ENCODE measurements at regions not wholly inside any gene's neighbourhood (a gene's known extent, or its start where the extent isn't known, plus 50 kb on each side); places are given as distances from the start of the nearest gene placed in this dataset.
"Not testable (repeated sequence)": the region's sequence is repeated elsewhere in the genome, so short reads cannot be mapped to it uniquely, and the experiment has no call there.

- no peak overlapping the region for H3K9ac ChIP-seq
- H3K27me3 ChIP-seq (replicated peaks; ENCODE audit: insufficient read depth), result no peaks in the 10 kb centered on the region
- in situ Hi-C loops (cut with MboI), result no loop called here
- no peak overlapping the region for H2AFZ ChIP-seq
- no peaks in the 10 kb centered on the region for H3K79me2 ChIP-seq (ENCODE audit: insufficient read depth)
- peaks cover 19% of the 10 kb centered on the region for H3K4me1 ChIP-seq (ENCODE audit: insufficient read depth)
- H3K4me2 ChIP-seq (ENCODE audit: unreplicated experiment), result no peak overlapping the region
- H3K27ac ChIP-seq, result no peak overlapping the region
- no peaks in the 10 kb centered on the region for H3K9me2 ChIP-seq (ENCODE audit: insufficient read depth)
- TF ChIP-seq EZH2phosphoT487 (IDR thresholded peaks at IDR 0.05; ENCODE audit: insufficient read depth, low read depth), result no peak
- no peak for DNase-seq
- no peaks in the 10 kb centered on the region for H4K20me1 ChIP-seq (ENCODE audit: insufficient read depth)
- H3K4me3 ChIP-seq, result no peak overlapping the region
- WGBS, 2 experiments (ENCODE audit: low coverage in 1 of 2, low lambda C conversion rate in 2 of 2, missing lambda C conversion rate in 2 of 2), result 58 to 64% methylated on average over 2 of the region's 2 CpGs
- H3K36me3 ChIP-seq (ENCODE audit: low read depth), result no peaks in the 10 kb centered on the region
- H3K9me3 ChIP-seq (ENCODE audit: low read depth), result peaks cover 3% of the 10 kb centered on the region
- H3F3A ChIP-seq (ENCODE audit: insufficient read depth), result peaks cover 49% of the 10 kb centered on the region
These were observed 235.3 kb upstream of the ZFP64 start for GRCh38 chr20:52426856-52427255.

- Histone ChIP-seq H3F3A (ENCODE audit: insufficient read depth) (peaks cover 50% of the 10 kb centered on the region), H3K36me3 (ENCODE audit: low read depth) (no peaks in the 10 kb centered on the region), H2AFZ (peak overlapping the region; percentile 31; the same call in 1 of the 2 replicates), H3K4me1 (ENCODE audit: insufficient read depth) (peaks cover 19% of the 10 kb centered on the region), H3K4me2 (ENCODE audit: unreplicated experiment) (peak overlapping the region; percentile 57), H4K20me1 (ENCODE audit: insufficient read depth) (no peaks in the 10 kb centered on the region), H3K9me2 (ENCODE audit: insufficient read depth) (no peaks in the 10 kb centered on the region), H3K9me3 (ENCODE audit: low read depth) (peaks cover 3% of the 10 kb centered on the region), H3K9ac (peak overlapping the region; percentile 2; the same call in 1 of the 2 replicates), H3K27ac (peak overlapping the region; percentile 39; the same call in 1 of the 2 replicates), H3K27me3 (replicated peaks; ENCODE audit: insufficient read depth) (no peaks in the 10 kb centered on the region), H3K79me2 (ENCODE audit: insufficient read depth) (no peaks in the 10 kb centered on the region), H3K4me3 (peak overlapping the region; percentile 28; the same call in 1 of the 2 replicates)
- no peak for TF ChIP-seq EZH2 (IDR thresholded peaks at IDR 0.05; ENCODE audit: insufficient read depth, poor library complexity, severe bottlenecking)
- TF ChIP-seq EZH2phosphoT487 (IDR thresholded peaks at IDR 0.05; ENCODE audit: insufficient read depth, low read depth), result no peak
- 5 to 6% methylated on average over 5 of the region's 5 CpGs for whole genome bisulfite sequencing, 2 experiments (ENCODE audit: low coverage in 1 of 2, low lambda C conversion rate in 2 of 2, missing lambda C conversion rate in 2 of 2)
- DNase-seq, result peak; percentile 35
- in situ Hi-C loops (cut with MboI), result no loop called here
These were observed 234.1 kb upstream of the ZFP64 start for GRCh38 chr20:52425701-52426100.

DNA sequence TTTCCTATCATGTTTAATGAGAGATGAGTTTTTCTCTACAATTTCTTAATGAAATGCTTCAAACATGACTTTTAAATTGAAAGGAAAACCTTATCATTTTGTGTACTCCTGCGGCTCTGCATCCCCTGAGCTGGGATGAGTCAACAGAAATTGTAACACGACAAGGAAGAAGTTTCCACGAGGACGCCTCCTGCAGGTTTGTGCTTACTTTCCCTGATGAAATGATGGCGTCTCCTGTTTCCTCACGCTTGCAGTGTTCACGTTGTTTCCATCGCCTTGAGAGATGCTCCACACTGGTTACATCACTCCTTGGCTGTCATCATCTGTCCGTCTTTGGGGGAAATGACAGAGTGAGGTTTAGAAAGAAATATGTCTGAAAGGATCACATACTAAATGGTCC is 233.7 kb upstream of the ZFP64 start:
- Histone ChIP-seq H4K20me1 (ENCODE audit: insufficient read depth) (no peaks in the 10 kb centered on the region), H3K27ac (peak overlapping the region; percentile 39; the same call in 1 of the 2 replicates), H3K9ac (peak overlapping the region; percentile 2; the same call in 1 of the 2 replicates), H3K36me3 (ENCODE audit: low read depth) (no peaks in the 10 kb centered on the region), H3K4me2 (ENCODE audit: unreplicated experiment) (peak overlapping the region; percentile 57), H3K9me3 (ENCODE audit: low read depth) (peaks cover 3% of the 10 kb centered on the region), H3F3A (ENCODE audit: insufficient read depth) (peaks cover 50% of the 10 kb centered on the region), H3K79me2 (ENCODE audit: insufficient read depth) (no peaks in the 10 kb centered on the region), H2AFZ (peak overlapping the region; percentile 31; the same call in 1 of the 2 replicates), H3K9me2 (ENCODE audit: insufficient read depth) (no peaks in the 10 kb centered on the region), H3K4me1 (ENCODE audit: insufficient read depth) (peaks cover 19% of the 10 kb centered on the region), H3K27me3 (replicated peaks; ENCODE audit: insufficient read depth) (no peaks in the 10 kb centered on the region), H3K4me3 (peak overlapping the region; percentile 28)
- TF ChIP-seq EZH2phosphoT487 (IDR thresholded peaks at IDR 0.05; ENCODE audit: insufficient read depth, low read depth) (no peak), EZH2 (IDR thresholded peaks at IDR 0.05; ENCODE audit: insufficient read depth, poor library complexity, severe bottlenecking) (no peak)
- in situ Hi-C loops (cut with MboI), result no loop called here
- 2 to 3% methylated on average over 9 of the region's 9 CpGs for WGBS, 2 experiments (ENCODE audit: low coverage in 1 of 2, low lambda C conversion rate in 2 of 2, missing lambda C conversion rate in 2 of 2)
- DNase-seq, result peak; percentile 72

GRCh38 chr20:52424357-52424942 is 232.9 kb upstream of the ZFP64 start:
- H3K9me2 ChIP-seq (ENCODE audit: insufficient read depth); H3K27ac ChIP-seq; H3K27me3 ChIP-seq (replicated peaks; ENCODE audit: insufficient read depth); H3K79me2 ChIP-seq (ENCODE audit: insufficient read depth); H4K20me1 ChIP-seq (ENCODE audit: insufficient read depth); H3K36me3 ChIP-seq (ENCODE audit: low read depth); DNase-seq; in situ Hi-C loops (cut with MboI); H3K9ac ChIP-seq; H3K9me3 ChIP-seq (ENCODE audit: low read depth); H2AFZ ChIP-seq: not testable (repeated sequence)
- Histone ChIP-seq H3K4me3 (peak overlapping the region; percentile 28; the same call in 1 of the 2 replicates), H3F3A (ENCODE audit: insufficient read depth) (peaks cover 50% of the 10 kb centered on the region), H3K4me2 (ENCODE audit: unreplicated experiment) (peak overlapping the region; percentile 57), H3K4me1 (ENCODE audit: insufficient read depth) (peaks cover 19% of the 10 kb centered on the region)
- WGBS, 2 experiments (ENCODE audit: low coverage in 1 of 2, low lambda C conversion rate in 2 of 2, missing lambda C conversion rate in 2 of 2), result 70 to 72% methylated on average over 5 to 6 of the region's 6 CpGs

DNA sequence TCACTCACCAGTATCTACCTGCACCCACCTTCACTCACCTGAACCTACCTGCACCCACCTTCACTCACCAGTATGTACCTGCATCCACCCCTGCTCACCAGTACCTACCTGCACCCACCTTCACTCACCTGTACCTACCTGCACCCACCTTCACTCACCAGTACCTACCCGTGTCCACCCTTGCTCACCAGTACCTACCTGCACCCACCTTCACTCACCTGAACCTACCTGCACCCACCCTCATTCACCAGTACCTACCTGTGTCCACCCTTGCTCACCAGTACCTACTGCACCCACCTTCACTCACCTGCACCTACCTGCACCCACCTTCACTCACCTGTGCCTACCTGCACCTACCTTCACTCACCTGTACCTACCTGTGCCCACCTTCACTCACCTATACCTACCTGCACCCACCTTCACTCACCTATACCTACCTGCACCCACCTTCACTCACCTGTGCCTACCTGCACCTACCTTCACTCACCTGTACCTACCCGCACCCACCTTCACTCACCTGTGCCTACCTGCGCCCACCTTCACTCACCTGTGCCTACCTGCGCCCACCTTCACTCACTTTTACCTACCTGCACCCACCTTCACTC is 232.1 kb upstream of the ZFP64 start:
- H3K27ac ChIP-seq; H4K20me1 ChIP-seq (ENCODE audit: insufficient read depth); in situ Hi-C loops (cut with MboI); DNase-seq; H3K27me3 ChIP-seq (replicated peaks; ENCODE audit: insufficient read depth); H3K4me3 ChIP-seq; H3K9me2 ChIP-seq (ENCODE audit: insufficient read depth); H3K79me2 ChIP-seq (ENCODE audit: insufficient read depth); H3K9ac ChIP-seq; H3K4me2 ChIP-seq (ENCODE audit: unreplicated experiment); H3K36me3 ChIP-seq (ENCODE audit: low read depth); H3K9me3 ChIP-seq (ENCODE audit: low read depth); H2AFZ ChIP-seq: not testable (repeated sequence)
- H3K4me1 ChIP-seq (ENCODE audit: insufficient read depth), result peaks cover 19% of the 10 kb centered on the region
- WGBS, 2 experiments (ENCODE audit: low coverage in 1 of 2, low lambda C conversion rate in 2 of 2, missing lambda C conversion rate in 2 of 2), result 71 to 100% methylated on average over 3 to 4 of the region's 4 CpGs
- H3F3A ChIP-seq (ENCODE audit: insufficient read depth), result peaks cover 50% of the 10 kb centered on the region
